ENCODE measurements at regions not wholly inside any gene's neighbourhood (a gene's known extent, or its start where the extent isn't known, plus 50 kb on each side); places are given as distances from the start of the nearest gene placed in this dataset.

DNA sequence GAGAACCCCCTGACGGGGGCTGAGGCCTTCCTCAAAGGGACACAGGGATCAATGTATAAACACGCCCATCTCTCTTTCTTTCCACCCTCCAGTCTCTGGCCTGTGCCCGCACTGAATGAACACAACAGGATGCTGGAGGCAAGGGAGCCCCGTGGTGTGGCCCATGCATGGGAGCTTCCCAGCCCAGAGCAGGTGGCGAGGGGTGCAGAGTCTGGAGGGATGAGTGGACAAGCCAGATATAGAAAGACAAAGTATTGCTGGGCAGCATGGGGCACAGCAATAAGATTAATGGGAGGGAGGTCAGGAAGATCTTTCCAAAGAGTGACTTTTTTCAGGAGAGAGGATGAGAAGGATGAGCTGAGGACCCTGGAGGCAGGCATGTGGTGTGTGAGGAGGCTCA, 103.7 kb downstream of the C5orf15 start:
- no peaks in the 10 kb centered on the region for H3K27me3 ChIP-seq (ENCODE audit: control insufficient read depth in 3 of 3, insufficient read depth in 3 of 3, low read depth in 1 of 3, low read length in 3 of 3)
- no peak overlapping the region for H3K18ac ChIP-seq (ENCODE audit: low read length)
- no peak overlapping the region for H3K9ac ChIP-seq (ENCODE audit: low read depth, low read length, poor library complexity)
- H2AK5ac ChIP-seq (ENCODE audit: low read depth, low read length): no peak overlapping the region
- no peak overlapping the region for H3K4me2 ChIP-seq (ENCODE audit: insufficient read depth, low read length, poor library complexity, severe bottlenecking)
- H3K27ac ChIP-seq (replicated peaks; ENCODE audit: low read length): no peak overlapping the region
- H4K91ac ChIP-seq (ENCODE audit: low read depth, low read length, poor library complexity): no peak overlapping the region
- no peak overlapping the region for H3K14ac ChIP-seq (ENCODE audit: low read length)
- no peak overlapping the region for H2BK12ac ChIP-seq (ENCODE audit: low read length)
- no peak overlapping the region for H2BK120ac ChIP-seq (ENCODE audit: low read depth, low read length)
- H3K23ac ChIP-seq (ENCODE audit: low read depth, low read length, poor library complexity): no peak overlapping the region
- no peak overlapping the region for H2BK15ac ChIP-seq (ENCODE audit: low read length)
- peaks cover 0 to 3% of the 10 kb centered on the region in 2 donors for H3K4me1 ChIP-seq (ENCODE audit: control insufficient read depth in 2 of 2, insufficient read depth in 1 of 2, low read depth in 1 of 2, low read length in 2 of 2)
- H3K9me3 ChIP-seq (replicated peaks in 1 of 2; ENCODE audit: control insufficient read depth in 2 of 2, insufficient read depth in 1 of 2, low read depth in 1 of 2, low read length in 2 of 2): no peaks in the 10 kb centered on the region
- H3K79me1 ChIP-seq (ENCODE audit: low read depth, low read length): no peaks in the 10 kb centered on the region
- H2AFZ ChIP-seq (ENCODE audit: low read length): no peak overlapping the region
- no peak overlapping the region for H3K4me3 ChIP-seq (ENCODE audit: low read length in 2 of 2)
- DNase-seq (ENCODE audit: low spot score): no peak
- H4K8ac ChIP-seq (ENCODE audit: low read depth, low read length): no peak overlapping the region
- H2BK5ac ChIP-seq (ENCODE audit: low read length): no peak overlapping the region
- no CpG with 5 or more reads among the region's 5 CpGs for WGBS, 2 donors (ENCODE audit: extremely low coverage in 2 of 2, insufficient read length in 2 of 2, insufficient replicate concordance in 1 of 2)
- H3K36me3 ChIP-seq (replicated peaks in 1 of 2; ENCODE audit: control insufficient read depth in 2 of 2, insufficient read depth in 2 of 2, low read length in 2 of 2): no peaks in the 10 kb centered on the region
- H3K4ac ChIP-seq (ENCODE audit: low read length): no peak overlapping the region

DNA sequence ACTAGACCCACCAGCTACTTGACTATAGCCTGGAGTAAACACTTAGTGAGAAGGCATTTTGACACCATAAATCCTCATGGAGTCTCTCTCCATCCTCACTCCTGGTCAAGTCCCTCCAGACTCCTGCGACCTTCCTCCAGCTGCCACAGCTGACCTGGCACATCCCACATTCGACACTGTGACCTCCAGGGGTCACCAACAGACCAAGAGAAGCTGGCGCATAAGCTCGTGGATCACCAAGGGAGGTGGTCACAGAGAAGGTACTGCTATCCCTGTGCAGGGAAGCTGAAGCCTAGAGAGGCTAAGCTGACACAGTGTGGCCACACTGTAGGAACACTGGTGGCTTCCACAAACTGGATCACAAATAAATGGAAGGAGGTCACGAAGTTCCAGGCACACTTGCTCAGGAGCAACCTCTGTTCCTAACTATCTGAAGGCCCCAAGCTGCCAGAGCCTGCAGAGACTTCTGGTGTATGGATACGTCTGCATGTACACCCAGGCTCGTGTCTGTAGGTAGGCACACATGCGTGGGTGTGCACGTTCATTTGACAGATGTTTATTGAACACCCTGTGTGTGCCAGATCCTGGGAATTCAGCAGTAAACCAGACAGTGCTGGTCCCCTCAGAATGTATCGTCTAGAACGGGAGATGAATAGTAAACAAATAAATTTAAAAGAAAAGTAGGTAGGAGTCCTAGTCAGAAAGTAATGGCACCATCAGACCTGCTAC, 104.4 kb downstream of the C5orf15 start:
- WGBS, 2 donors (ENCODE audit: extremely low coverage in 2 of 2, insufficient read length in 2 of 2, insufficient replicate concordance in 1 of 2): no CpG with 5 or more reads among the region's 11 CpGs
- no peaks in the 10 kb centered on the region for H3K27me3 ChIP-seq (ENCODE audit: control insufficient read depth in 3 of 3, insufficient read depth in 3 of 3, low read depth in 1 of 3, low read length in 3 of 3)
- no peak for DNase-seq (ENCODE audit: low spot score)

DNA sequence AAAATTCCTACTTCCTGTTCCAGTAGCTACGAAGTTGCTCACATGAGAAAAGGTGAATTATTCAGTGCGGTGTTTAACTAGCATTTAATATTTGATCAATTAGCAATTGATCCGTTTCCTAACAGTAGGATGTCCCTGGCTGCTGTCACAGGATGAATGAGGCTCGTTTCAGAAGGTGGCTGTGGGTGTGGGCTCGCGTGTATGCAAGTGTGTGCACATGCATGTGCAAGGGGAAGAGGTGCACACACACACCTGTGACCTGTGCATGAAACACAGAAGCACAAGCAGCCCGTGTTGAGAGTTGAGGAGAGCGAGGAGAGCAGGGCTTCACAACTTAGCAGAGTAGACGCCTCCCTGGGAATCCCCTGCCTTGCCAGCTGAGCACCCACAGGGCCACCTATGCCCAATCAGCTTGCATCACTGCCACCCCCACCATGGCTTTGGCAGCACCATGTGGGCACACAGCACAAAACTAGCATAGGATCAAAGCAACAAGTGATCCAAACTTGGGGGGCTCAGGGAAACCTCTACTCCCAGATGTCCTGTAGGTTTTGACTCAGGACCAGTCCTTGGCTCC, 107.2 kb downstream of the C5orf15 start:
- H3K9me3 ChIP-seq (replicated peaks in 1 of 2; ENCODE audit: control insufficient read depth in 2 of 2, insufficient read depth in 1 of 2, low read depth in 1 of 2, low read length in 2 of 2): peaks cover 3 to 7% of the 10 kb centered on the region in 2 donors
- no peaks in the 10 kb centered on the region for H3K79me1 ChIP-seq (ENCODE audit: low read depth, low read length)
- H3K14ac ChIP-seq (ENCODE audit: low read length): no peak overlapping the region
- no peak overlapping the region for H2BK120ac ChIP-seq (ENCODE audit: low read depth, low read length)
- no peaks in the 10 kb centered on the region for H3K27me3 ChIP-seq (ENCODE audit: control insufficient read depth in 3 of 3, insufficient read depth in 3 of 3, low read depth in 1 of 3, low read length in 3 of 3)
- H3K4ac ChIP-seq (ENCODE audit: low read length): no peak overlapping the region
- no peak overlapping the region for H3K18ac ChIP-seq (ENCODE audit: low read length)
- H3K9ac ChIP-seq (ENCODE audit: low read depth, low read length, poor library complexity): no peak overlapping the region
- WGBS, 2 donors (ENCODE audit: extremely low coverage in 2 of 2, insufficient read length in 2 of 2, insufficient replicate concordance in 1 of 2): no CpG with 5 or more reads among the region's 9 CpGs
- peak overlapping the region in 1 of 2 donors; percentile 32 for H3K4me3 ChIP-seq (ENCODE audit: low read length in 2 of 2)
- H4K91ac ChIP-seq (ENCODE audit: low read depth, low read length, poor library complexity): no peak overlapping the region
- H2BK12ac ChIP-seq (ENCODE audit: low read length): no peak overlapping the region
- H3K4me1 ChIP-seq (ENCODE audit: control insufficient read depth in 2 of 2, insufficient read depth in 1 of 2, low read depth in 1 of 2, low read length in 2 of 2): peaks cover 0 to 3% of the 10 kb centered on the region in 2 donors
- H3K4me2 ChIP-seq (ENCODE audit: insufficient read depth, low read length, poor library complexity, severe bottlenecking): no peak overlapping the region
- H2BK15ac ChIP-seq (ENCODE audit: low read length): no peak overlapping the region
- DNase-seq (ENCODE audit: low spot score): no peak
- no peak overlapping the region for H2BK5ac ChIP-seq (ENCODE audit: low read length)
- H2AK5ac ChIP-seq (ENCODE audit: low read depth, low read length): no peak overlapping the region
- H3K27ac ChIP-seq (replicated peaks; ENCODE audit: low read length): no peak overlapping the region
- no peak overlapping the region for H2AFZ ChIP-seq (ENCODE audit: low read length)
- H4K8ac ChIP-seq (ENCODE audit: low read depth, low read length): no peak overlapping the region
- no peak overlapping the region for H3K23ac ChIP-seq (ENCODE audit: low read depth, low read length, poor library complexity)
- no peaks in the 10 kb centered on the region for H3K36me3 ChIP-seq (replicated peaks in 1 of 2; ENCODE audit: control insufficient read depth in 2 of 2, insufficient read depth in 2 of 2, low read length in 2 of 2)

More for the DNA sequence above, 104.4 kb downstream of the C5orf15 start:
- Histone ChIP-seq H3K9me3 (replicated peaks in 1 of 2; ENCODE audit: control insufficient read depth in 2 of 2, insufficient read depth in 1 of 2, low read depth in 1 of 2, low read length in 2 of 2) (peaks cover 1 to 2% of the 10 kb centered on the region in 2 donors), H3K27ac (replicated peaks; ENCODE audit: low read length) (no peak overlapping the region), H2BK120ac (ENCODE audit: low read depth, low read length) (no peak overlapping the region), H3K9ac (ENCODE audit: low read depth, low read length, poor library complexity) (no peak overlapping the region), H3K4ac (ENCODE audit: low read length) (no peak overlapping the region), H2BK15ac (ENCODE audit: low read length) (no peak overlapping the region), H3K36me3 (replicated peaks in 1 of 2; ENCODE audit: control insufficient read depth in 2 of 2, insufficient read depth in 2 of 2, low read length in 2 of 2) (no peaks in the 10 kb centered on the region), H2BK12ac (ENCODE audit: low read length) (no peak overlapping the region), H3K23ac (ENCODE audit: low read depth, low read length, poor library complexity) (no peak overlapping the region), H4K8ac (ENCODE audit: low read depth, low read length) (no peak overlapping the region), H2AFZ (ENCODE audit: low read length) (no peak overlapping the region), H3K4me3 (ENCODE audit: low read length in 2 of 2) (no peak overlapping the region), H2BK5ac (ENCODE audit: low read length) (no peak overlapping the region), H3K14ac (ENCODE audit: low read length) (no peak overlapping the region), H4K91ac (ENCODE audit: low read depth, low read length, poor library complexity) (no peak overlapping the region), H3K4me1 (ENCODE audit: control insufficient read depth in 2 of 2, insufficient read depth in 1 of 2, low read depth in 1 of 2, low read length in 2 of 2) (peaks cover 0 to 3% of the 10 kb centered on the region in 2 donors), H2AK5ac (ENCODE audit: low read depth, low read length) (no peak overlapping the region), H3K79me1 (ENCODE audit: low read depth, low read length) (no peaks in the 10 kb centered on the region), H3K4me2 (ENCODE audit: insufficient read depth, low read length, poor library complexity, severe bottlenecking) (no peak overlapping the region), H3K18ac (ENCODE audit: low read length) (no peak overlapping the region)

DNA sequence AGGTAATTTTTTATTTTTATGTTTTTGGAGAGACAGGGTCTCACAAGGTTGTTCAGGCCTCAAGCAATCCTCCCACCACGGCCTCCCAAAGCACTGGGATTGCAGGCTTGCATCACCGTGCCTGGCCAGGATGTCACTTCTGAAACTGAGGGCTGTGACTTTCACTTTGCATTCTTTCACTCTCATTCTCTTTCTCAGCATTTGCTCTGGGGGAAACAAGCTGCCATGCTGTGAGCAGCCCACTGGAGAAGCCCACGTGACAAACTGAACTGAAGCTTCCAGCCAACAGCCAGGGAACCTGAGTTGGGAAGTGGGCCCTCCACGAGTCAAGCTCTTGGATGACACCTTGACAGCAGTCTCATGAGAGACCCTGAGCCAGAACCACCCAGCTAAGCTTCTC, 109.4 kb downstream of the C5orf15 start:
- H4K91ac ChIP-seq (ENCODE audit: low read depth, low read length, poor library complexity): no peak overlapping the region
- no peak overlapping the region for H3K14ac ChIP-seq (ENCODE audit: low read length)
- no peak overlapping the region for H2BK5ac ChIP-seq (ENCODE audit: low read length)
- peak overlapping the region in 1 of 2 donors; percentile 9 for H3K4me3 ChIP-seq (ENCODE audit: low read length in 2 of 2)
- H2BK12ac ChIP-seq (ENCODE audit: low read length): no peak overlapping the region
- H3K4ac ChIP-seq (ENCODE audit: low read length): no peak overlapping the region
- peaks cover 3 to 11% of the 10 kb centered on the region in 2 donors for H3K9me3 ChIP-seq (replicated peaks in 1 of 2; ENCODE audit: control insufficient read depth in 2 of 2, insufficient read depth in 1 of 2, low read depth in 1 of 2, low read length in 2 of 2)
- H3K18ac ChIP-seq (ENCODE audit: low read length): no peak overlapping the region
- no peaks in the 10 kb centered on the region for H3K79me1 ChIP-seq (ENCODE audit: low read depth, low read length)
- DNase-seq (ENCODE audit: low spot score): no peak
- H3K4me2 ChIP-seq (ENCODE audit: insufficient read depth, low read length, poor library complexity, severe bottlenecking): no peak overlapping the region
- no peak overlapping the region for H2AFZ ChIP-seq (ENCODE audit: low read length)
- WGBS, 2 donors (ENCODE audit: extremely low coverage in 2 of 2, insufficient read length in 2 of 2, insufficient replicate concordance in 1 of 2): no CpG with 5 or more reads among the region's 4 CpGs
- H4K8ac ChIP-seq (ENCODE audit: low read depth, low read length): no peak overlapping the region
- H2BK120ac ChIP-seq (ENCODE audit: low read depth, low read length): no peak overlapping the region
- no peaks in the 10 kb centered on the region for H3K4me1 ChIP-seq (ENCODE audit: control insufficient read depth in 2 of 2, insufficient read depth in 1 of 2, low read depth in 1 of 2, low read length in 2 of 2)
- H3K27me3 ChIP-seq (ENCODE audit: control insufficient read depth in 3 of 3, insufficient read depth in 3 of 3, low read depth in 1 of 3, low read length in 3 of 3): no peaks in the 10 kb centered on the region
- H2AK5ac ChIP-seq (ENCODE audit: low read depth, low read length): no peak overlapping the region
- H3K9ac ChIP-seq (ENCODE audit: low read depth, low read length, poor library complexity): no peak overlapping the region
- H3K36me3 ChIP-seq (replicated peaks in 1 of 2; ENCODE audit: control insufficient read depth in 2 of 2, insufficient read depth in 2 of 2, low read length in 2 of 2): no peaks in the 10 kb centered on the region
- no peak overlapping the region for H2BK15ac ChIP-seq (ENCODE audit: low read length)
- H3K23ac ChIP-seq (ENCODE audit: low read depth, low read length, poor library complexity): no peak overlapping the region
- H3K27ac ChIP-seq (replicated peaks; ENCODE audit: low read length): no peak overlapping the region
